Ovary (tissue), 3 donors: ENCODE measurements at regions not wholly inside any gene's neighbourhood (a gene's known extent, or its start where the extent isn't known, plus 50 kb on each side); places are given as distances from the start of the nearest gene placed in this dataset.

Experiments
- CTCF ChIP-seq, 3 donors: fragments of 450-650 bp in 2 of 3; fragments of 200-600 bp in 1 of 3; IDR thresholded peaks; one replicate each; pipeline versions ENCODE4 v1.5.1 to v1.8.0; 2016 to 2022; ENCODE audit warnings: antibody characterized with exemption in 3 of 3, mild to moderate bottlenecking in 1 of 3
- POLR2A ChIP-seq: fragments of 450-650 bp; IDR thresholded peaks from one replicate; pipeline ENCODE4 v1.6.1; 2017; ENCODE audit warnings: antibody characterized with exemption, mild to moderate bottlenecking, moderate library complexity
- donor health status: DM: no; HTN: no; CAD: no.

- no peak for TF ChIP-seq POLR2A
- TF ChIP-seq CTCF (IDR thresholded peaks at IDR 0.05): no peak
Measured at GRCh38 chr7:85587785-85588184, 400.9 kb upstream of the SEMA3D start.
